Astrocyte of the spinal cord (primary cell): ENCODE measurements at regions not wholly inside any gene's neighbourhood (a gene's known extent, or its start where the extent isn't known, plus 50 kb on each side); places are given as distances from the start of the nearest gene placed in this dataset.
A peak's percentile ranks its signal among the peaks of the same experiment; 100 is the strongest.

Experiments
- DNase-seq: peaks from one replicate; pipeline ENCODE4 v3.0.0; 2011; ENCODE audit warnings: low read depth, low spot score
- H3K4me3 ChIP-seq: 2 replicates; pipeline ENCODE4 v1.5.1; 2011; ENCODE audit warnings: low read depth, mild to moderate bottlenecking, low read length, moderate library complexity
- CTCF ChIP-seq: IDR thresholded peaks from 2 replicates; pipeline ENCODE4 v1.5.1; 2012; ENCODE audit warnings: low read depth, mild to moderate bottlenecking, low read length, inconsistent platforms
- in situ Hi-C: cut with HindIII; loops from 2 replicates; pipeline ENCODE4 v1.10.0; 2017; ENCODE audit warnings: low sequenced_read_pairs

DNA sequence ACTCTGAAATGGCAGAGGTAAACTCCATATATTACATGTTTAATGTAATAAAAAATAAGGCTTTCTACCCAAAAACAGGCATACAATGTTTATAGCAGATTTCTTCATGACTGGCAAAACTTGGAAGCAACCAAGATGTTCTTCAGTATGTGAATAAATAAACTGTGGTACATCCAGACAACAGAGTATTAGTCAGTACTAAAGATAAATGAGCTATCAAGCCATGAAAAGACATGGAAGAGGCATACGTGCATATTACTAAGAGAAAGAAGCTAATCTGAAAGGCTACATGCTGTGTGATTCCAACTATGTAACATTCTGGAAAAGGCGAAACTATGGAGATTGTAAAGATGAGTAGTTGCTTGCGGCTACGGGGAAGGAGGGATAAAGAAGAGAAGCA lies 97.4 kb downstream of the OSR1 start:
- peak; percentile 5 for DNase-seq
- TF ChIP-seq CTCF: no peak
- in situ Hi-C loops: no loop called here
- no peak overlapping the region for H3K4me3 ChIP-seq

DNA sequence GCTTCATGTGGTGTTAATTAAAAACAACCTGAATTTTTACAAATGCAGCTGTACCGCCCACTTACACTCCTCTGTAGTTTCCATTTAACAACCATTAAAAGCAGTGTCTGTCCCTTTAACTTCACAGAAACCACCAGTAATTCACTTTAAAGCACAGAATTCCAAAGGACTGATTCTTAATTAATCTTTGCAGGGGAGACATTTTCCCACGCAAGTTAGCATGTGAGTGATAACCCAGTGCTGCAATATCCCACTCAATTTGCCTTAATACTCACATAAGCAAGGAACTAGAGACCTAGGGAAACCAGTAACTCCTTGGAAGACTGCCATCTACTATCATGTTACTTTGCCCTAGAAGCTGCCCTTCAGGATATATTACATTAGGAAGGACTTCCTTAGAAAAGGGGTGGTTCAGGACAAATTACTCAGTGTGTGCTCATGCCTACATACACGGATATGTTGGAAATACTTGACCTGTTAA lies 102.3 kb downstream of the OSR1 start:
- no peak for TF ChIP-seq CTCF
- no peak overlapping the region for H3K4me3 ChIP-seq
- in situ Hi-C loops: no loop called here
- DNase-seq: peak; percentile 81

DNA sequence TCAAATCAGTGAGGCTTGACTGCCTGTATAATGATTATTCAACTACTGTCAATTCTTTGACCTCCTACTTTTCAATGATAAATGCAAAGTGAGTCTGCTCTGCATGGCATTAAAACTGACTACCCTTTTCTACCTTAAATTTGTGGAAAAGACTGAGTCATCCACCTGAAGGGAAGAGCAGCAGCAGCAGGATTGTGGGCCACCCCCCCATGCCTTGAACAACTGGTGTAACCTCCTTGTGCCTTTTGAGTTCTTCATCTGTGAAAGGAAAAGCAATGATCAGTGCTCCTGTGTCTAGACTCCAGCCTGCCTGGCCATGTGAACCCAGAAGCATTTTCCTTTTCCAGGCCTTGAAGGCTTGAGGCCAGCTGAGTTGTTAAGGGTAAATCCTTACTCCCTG lies 102.9 kb downstream of the OSR1 start:
- DNase-seq: no peak
- no peak for TF ChIP-seq CTCF
- in situ Hi-C loops: no loop called here
- no peak overlapping the region for H3K4me3 ChIP-seq

GRCh38 chr2:19251554-19251953 lies 106.9 kb downstream of the OSR1 start:
- DNase-seq: no peak
- in situ Hi-C loops: no loop called here
- no peak overlapping the region for H3K4me3 ChIP-seq
- TF ChIP-seq CTCF: no peak

DNA sequence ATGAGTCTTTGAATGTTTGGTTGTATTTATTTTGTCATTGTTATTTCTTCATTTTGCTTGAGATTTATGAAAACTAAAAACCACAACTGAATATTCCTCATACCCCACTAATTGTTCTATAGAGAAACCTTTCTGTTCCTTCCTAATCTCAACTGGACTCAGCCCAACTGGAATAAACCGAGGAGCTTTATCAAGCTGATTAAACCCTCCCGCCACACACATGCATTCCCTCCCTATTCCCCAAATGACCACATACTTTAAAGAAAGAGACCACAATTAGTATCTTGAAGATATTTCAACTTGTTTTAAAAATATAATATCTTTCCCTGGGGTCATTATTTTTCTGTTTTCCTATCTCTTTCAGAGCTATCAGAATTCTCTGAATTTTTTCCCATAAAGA lies 107.5 kb downstream of the OSR1 start:
- no peak overlapping the region for H3K4me3 ChIP-seq
- in situ Hi-C loops: no loop called here
- no peak for DNase-seq
- TF ChIP-seq CTCF: no peak

DNA sequence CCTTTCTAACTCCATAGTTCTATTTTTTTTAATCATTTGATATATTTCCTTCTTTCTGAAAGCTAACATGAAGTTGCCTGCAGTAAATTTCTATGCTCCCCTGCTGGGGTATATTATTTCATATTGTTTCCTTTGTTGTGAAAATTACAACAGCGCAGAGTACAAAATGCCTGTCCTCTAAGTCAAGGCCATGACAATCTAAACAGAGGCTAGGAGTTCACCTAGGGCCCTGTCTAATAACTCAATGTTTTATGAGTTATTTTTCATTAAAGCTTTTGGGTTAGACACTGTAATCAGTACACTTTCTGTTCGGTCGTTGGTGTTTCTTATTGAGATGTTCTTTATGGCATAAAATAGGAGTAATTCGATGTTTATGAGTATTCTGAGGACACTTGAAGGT lies 111.2 kb downstream of the OSR1 start:
- H3K4me3 ChIP-seq: no peak overlapping the region
- in situ Hi-C loops: no loop called here
- no peak for DNase-seq
- no peak for TF ChIP-seq CTCF

- no peak overlapping the region for H3K4me3 ChIP-seq
- in situ Hi-C loops: no loop called here
- no peak for TF ChIP-seq CTCF
- DNase-seq: no peak
Observed at GRCh38 chr2:19246496-19246895, 111.9 kb downstream of the OSR1 start.
